ENCODE measurements at regions not wholly inside any gene's neighbourhood (a gene's known extent, or its start where the extent isn't known, plus 50 kb on each side); places are given as distances from the start of the nearest gene placed in this dataset.
"Not testable (repeated sequence)": the region's sequence is repeated elsewhere in the genome, so short reads cannot be mapped to it uniquely, and the experiment has no call there.

GRCh38 chr18:67126751-67127150 is 389.8 kb downstream of the DSEL start:
- not testable (repeated sequence) for DNase-seq

- DNase-seq, result no peak
These were observed 392.6 kb downstream of the DSEL start for GRCh38 chr18:67123901-67124300.

- no peak for DNase-seq
These were observed 398.7 kb downstream of the DSEL start for GRCh38 chr18:67117804-67118203.

GRCh38 chr18:67109535-67109934 is 407.0 kb downstream of the DSEL start:
- no peak for DNase-seq

GRCh38 chr18:67108894-67109293 is 407.6 kb downstream of the DSEL start:
- DNase-seq, result no peak

- peak in 1 of 2 experiments; percentile 17 for DNase-seq
These were observed 411.7 kb downstream of the DSEL start for GRCh38 chr18:67104700-67105284.

- DNase-seq, result no peak
These were observed 422.4 kb downstream of the DSEL start for GRCh38 chr18:67094123-67094522.

- no peak for DNase-seq
These were observed 424.4 kb downstream of the DSEL start for GRCh38 chr18:67092141-67092540.

GRCh38 chr18:67081482-67082211 is 434.9 kb downstream of the DSEL start:
- DNase-seq, result no peak

- no peak for DNase-seq
These were observed 435.9 kb downstream of the DSEL start for GRCh38 chr18:67080601-67081000.

- no peak for DNase-seq
These were observed 442.2 kb downstream of the DSEL start for GRCh38 chr18:67074309-67074708.

GRCh38 chr18:67072791-67073190 is 443.7 kb downstream of the DSEL start:
- no peak for DNase-seq

- no peak for DNase-seq
These were observed 447.9 kb downstream of the DSEL start for GRCh38 chr18:67068608-67069007.

GRCh38 chr18:67047334-67047733 is 443.4 kb upstream of the CDH19 start:
- DNase-seq, result no peak

- DNase-seq, result no peak
These were observed 439.4 kb upstream of the CDH19 start for GRCh38 chr18:67043276-67043675.

GRCh38 chr18:67041334-67041733 is 437.4 kb upstream of the CDH19 start:
- no peak for DNase-seq

GRCh38 chr18:67035026-67035425 is 431.1 kb upstream of the CDH19 start:
- DNase-seq, result no peak

GRCh38 chr18:67023059-67023458 is 419.2 kb upstream of the CDH19 start:
- DNase-seq, result no peak

- no peak for DNase-seq
These were observed 407.0 kb upstream of the CDH19 start for GRCh38 chr18:67010919-67011318.

GRCh38 chr18:67007999-67008398 is 404.1 kb upstream of the CDH19 start:
- no peak for DNase-seq

- no peak for DNase-seq
These were observed 403.2 kb upstream of the CDH19 start for GRCh38 chr18:67007085-67007484.

GRCh38 chr18:67001052-67001451 is 397.2 kb upstream of the CDH19 start:
- no peak for DNase-seq

GRCh38 chr18:66999003-66999402 is 395.1 kb upstream of the CDH19 start:
- no peak for DNase-seq

GRCh38 chr18:66995270-66995669 is 391.4 kb upstream of the CDH19 start:
- DNase-seq, result no peak

GRCh38 chr18:66994790-66995189 is 390.9 kb upstream of the CDH19 start:
- no peak for DNase-seq
